DMS53 treated with DMSO at 0.1 percent for 48 hours (cell line): ENCODE measurements at regions not wholly inside any gene's neighbourhood (a gene's known extent, or its start where the extent isn't known, plus 50 kb on each side); places are given as distances from the start of the nearest gene placed in this dataset.
"Not testable (repeated sequence)": the region's sequence is repeated elsewhere in the genome, so short reads cannot be mapped to it uniquely, and the experiment has no call there.

Experiments used
- DNase-seq: peaks from one replicate; lab custom pipeline; 2025; ENCODE audit not compliant: unreplicated experiment; lab: John Stamatoyannopoulos, UW

GRCh38 chr6:80942911-80943310, 809.6 kb downstream of the TENT5A start:
- DNase-seq: no peak

GRCh38 chr6:80940976-80941375, 811.5 kb downstream of the TENT5A start:
- no peak for DNase-seq

- no peak for DNase-seq
Observed at GRCh38 chr6:80940571-80940970, 811.9 kb downstream of the TENT5A start.

- no peak for DNase-seq
Observed at GRCh38 chr6:80939898-80940297, 812.6 kb downstream of the TENT5A start.

- DNase-seq: no peak
Observed at GRCh38 chr6:80939480-80939879, 813.0 kb downstream of the TENT5A start.

- no peak for DNase-seq
Observed at GRCh38 chr6:80938131-80938530, 814.4 kb downstream of the TENT5A start.

- no peak for DNase-seq
Observed at GRCh38 chr6:80932359-80932758, 820.1 kb downstream of the TENT5A start.

- DNase-seq: no peak
Observed at GRCh38 chr6:80930376-80930775, 822.1 kb downstream of the TENT5A start.

GRCh38 chr6:80923816-80924215, 817.3 kb downstream of the BCKDHB start:
- DNase-seq: no peak

- no peak for DNase-seq
Observed at GRCh38 chr6:80922916-80923455, 816.5 kb downstream of the BCKDHB start.

GRCh38 chr6:80921861-80922460, 815.5 kb downstream of the BCKDHB start:
- no peak for DNase-seq

- DNase-seq: no peak
Observed at GRCh38 chr6:80907831-80908230, 801.4 kb downstream of the BCKDHB start.

- no peak for DNase-seq
Observed at GRCh38 chr6:80903711-80904110, 797.2 kb downstream of the BCKDHB start.

GRCh38 chr6:80886475-80886874, 780.0 kb downstream of the BCKDHB start:
- DNase-seq: no peak

- DNase-seq: no peak
Observed at GRCh38 chr6:80872951-80873308, 766.5 kb downstream of the BCKDHB start.

GRCh38 chr6:80872199-80872950, 765.9 kb downstream of the BCKDHB start:
- DNase-seq: no peak

- no peak for DNase-seq
Observed at GRCh38 chr6:80862756-80863155, 756.3 kb downstream of the BCKDHB start.

GRCh38 chr6:80860107-80860506, 753.6 kb downstream of the BCKDHB start:
- no peak for DNase-seq

- not testable (repeated sequence) for DNase-seq
Observed at GRCh38 chr6:80847973-80848372, 741.5 kb downstream of the BCKDHB start.

GRCh38 chr6:80832337-80832736, 725.9 kb downstream of the BCKDHB start:
- DNase-seq: no peak

GRCh38 chr6:80793411-80793810, 686.9 kb downstream of the BCKDHB start:
- DNase-seq: no peak

- DNase-seq: no peak
Observed at GRCh38 chr6:80792151-80792550, 685.7 kb downstream of the BCKDHB start.
